Activated naive CD8-positive, alpha-beta T cell treated with anti-CD3 and anti-CD28 coated beads, Interleukin-2, amount 10 ng/mL, durations not matched to agents 7 days and 5 days (primary cell): ENCODE measurements at regions not wholly inside any gene's neighbourhood (a gene's known extent, or its start where the extent isn't known, plus 50 kb on each side); places are given as distances from the start of the nearest gene placed in this dataset.
A peak's percentile ranks its signal among the peaks of the same experiment; 100 is the strongest.
"Not testable (repeated sequence)": the region's sequence is repeated elsewhere in the genome, so short reads cannot be mapped to it uniquely, and the experiment has no call there.

ENCODE experiments used
- ATAC-seq: fragments of 150-1000 bp; cut with Tn5 transposase; one replicate; pipeline ENCODE4 v1.10.0; 2021; ENCODE audit warnings: low read depth, moderate library complexity
- POLR2A ChIA-PET: fragments of 350-600 bp; sonication (Branson Sonifier 250); formaldehyde crosslinking; loops from one replicate; lab custom pipeline; 2021; ENCODE audit warnings: antibody characterized with exemption; lab: Charles Lee
- DNase-seq: peaks from one replicate; pipeline ENCODE4 v3.0.0; 2021
- H3K27ac Mint-ChIP-seq: one replicate; pipeline ENCODE4 v1.8.0; 2022; ENCODE audit warnings: mild to moderate bottlenecking, mixed read lengths
- H3K27me3 Mint-ChIP-seq: one replicate; pipeline ENCODE4 v1.8.0; 2022; ENCODE audit warnings: mild to moderate bottlenecking, moderate library complexity, mixed read lengths
- H3K36me3 Mint-ChIP-seq: one replicate; pipeline ENCODE4 v1.8.0; 2021; ENCODE audit warnings: mild to moderate bottlenecking, mixed read lengths
- H3K4me1 Mint-ChIP-seq: one replicate; pipeline ENCODE4 v1.8.0; 2021; ENCODE audit warnings: mixed read lengths
- H3K4me3 Mint-ChIP-seq: one replicate; pipeline ENCODE4 v1.8.0; 2022; ENCODE audit warnings: mild to moderate bottlenecking, moderate library complexity, mixed read lengths
- H3K9me3 Mint-ChIP-seq: one replicate; pipeline ENCODE4 v1.8.0; 2021; ENCODE audit warnings: mixed read lengths

DNA sequence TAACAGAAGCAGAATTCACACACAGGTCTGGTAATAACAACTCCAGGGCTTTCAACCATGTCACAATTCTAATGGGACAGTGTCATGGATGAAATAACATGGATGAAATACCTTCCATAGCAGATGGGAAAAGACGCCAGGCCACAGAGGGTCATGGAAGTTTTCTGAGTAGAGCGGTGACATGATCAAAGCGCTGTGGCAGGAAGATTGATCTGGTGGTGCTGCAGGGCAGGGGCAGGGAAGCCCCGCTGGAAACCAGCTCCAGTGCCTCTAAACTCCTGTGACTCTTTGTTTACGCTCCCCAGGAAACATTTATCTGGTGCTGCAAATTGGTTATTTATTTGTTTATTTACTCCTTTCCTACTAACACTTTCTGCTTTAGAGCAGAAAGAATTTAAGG, 108.3 kb upstream of the HMGA2 start:
- Mint-ChIP-seq H3K9me3 (no peaks in the 10 kb centered on the region), H3K27ac (no peak overlapping the region), H3K36me3 (no peaks in the 10 kb centered on the region), H3K4me1 (no peaks in the 10 kb centered on the region), H3K27me3 (no peaks in the 10 kb centered on the region), H3K4me3 (no peak overlapping the region)
- ATAC-seq (no peak), DNase-seq (no peak)
- POLR2A ChIA-PET = no interaction called here

DNA sequence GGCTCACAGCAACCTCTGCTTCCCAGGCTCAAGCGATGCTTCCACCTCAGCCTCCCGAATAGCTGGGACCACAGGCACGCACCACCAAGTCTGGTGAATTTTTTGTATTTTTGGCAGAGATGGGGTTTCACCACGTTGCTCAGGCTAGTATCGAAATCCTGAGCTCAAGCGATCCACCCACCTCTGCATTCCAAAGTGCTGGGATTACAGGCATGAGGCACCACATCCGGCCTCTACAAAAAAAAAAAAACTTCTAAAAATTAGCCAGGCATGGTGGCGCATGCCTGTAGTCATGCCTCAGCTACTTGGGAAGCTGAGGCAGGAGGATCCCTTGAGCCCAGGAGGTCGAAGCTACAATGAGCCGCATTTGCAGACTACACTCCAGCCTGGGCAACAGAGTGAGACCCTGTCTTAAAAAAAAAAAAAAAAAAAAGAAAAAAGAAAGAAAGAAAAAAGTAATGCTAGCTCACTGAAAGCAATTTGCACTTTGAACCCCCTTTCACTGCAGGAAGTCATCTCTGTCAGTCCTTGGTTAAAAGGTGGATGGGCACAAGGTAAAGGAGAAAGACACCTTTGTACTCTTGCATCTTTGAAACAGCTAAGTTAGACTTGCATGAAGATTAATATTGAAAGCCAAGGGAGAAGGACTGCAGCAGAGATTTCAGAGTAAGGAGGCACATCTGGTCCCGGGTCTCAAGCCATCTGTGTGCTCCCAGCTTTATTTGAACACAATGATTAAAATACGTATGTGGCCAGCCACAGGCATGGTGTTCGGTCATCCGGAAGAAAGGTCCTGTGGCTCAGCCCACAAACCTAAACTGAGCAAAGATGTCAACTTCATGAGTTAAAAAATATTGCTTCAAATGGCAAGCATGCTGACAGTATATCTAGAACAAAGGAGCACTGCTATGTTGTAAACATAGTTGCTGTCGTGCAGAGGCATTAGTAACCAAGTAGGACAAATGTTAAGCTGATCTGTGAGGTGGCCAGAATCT, 103.8 kb upstream of the HMGA2 start:
- peaks cover 11% of the 10 kb centered on the region for H3K27me3 Mint-ChIP-seq

DNA sequence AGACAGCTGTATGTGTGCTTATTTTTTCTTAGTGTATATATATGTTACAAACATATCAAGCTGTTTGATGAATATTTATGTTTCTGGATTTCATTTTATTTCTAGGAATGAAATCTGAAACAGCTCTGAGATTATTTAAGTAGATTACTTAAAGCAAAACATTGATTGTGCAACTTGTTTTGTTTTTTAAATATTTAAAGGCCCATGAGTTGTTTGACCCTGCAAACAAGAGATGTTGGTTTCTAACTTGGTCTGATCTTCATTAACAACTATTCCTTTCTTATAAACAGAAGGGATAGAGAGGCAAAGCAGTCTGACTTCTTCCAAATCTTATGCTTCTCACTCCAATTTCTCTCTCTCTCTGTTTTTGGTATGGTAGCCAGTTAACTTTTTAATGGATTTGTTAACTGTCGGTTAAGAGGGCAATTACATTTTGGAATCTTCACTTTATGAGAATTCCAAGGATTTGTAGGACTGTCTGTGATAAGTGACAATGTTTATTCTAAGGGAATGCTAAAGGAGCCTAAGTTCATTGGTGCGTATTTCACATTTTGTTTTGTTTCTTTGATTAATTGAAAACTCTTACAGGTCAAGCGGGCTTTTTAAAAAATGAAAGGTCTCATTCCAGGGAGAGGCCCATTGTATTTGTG, 102.6 kb upstream of the HMGA2 start:
- Mint-ChIP-seq H3K4me1 (no peaks in the 10 kb centered on the region), H3K9me3 (peaks cover 1% of the 10 kb centered on the region), H3K4me3 (no peak overlapping the region), H3K36me3 (no peaks in the 10 kb centered on the region), H3K27me3 (peaks cover 20% of the 10 kb centered on the region), H3K27ac (no peak overlapping the region)
- POLR2A ChIA-PET = no interaction called here
- DNase-seq (no peak), ATAC-seq (no peak)

More for the DNA sequence above, 103.8 kb upstream of the HMGA2 start:
- H3K36me3 Mint-ChIP-seq = no peaks in the 10 kb centered on the region
- DNase-seq (no peak), ATAC-seq (no peak)
- H3K4me1 Mint-ChIP-seq = no peaks in the 10 kb centered on the region
- H3K4me3 Mint-ChIP-seq = no peak overlapping the region
- no peak overlapping the region for H3K27ac Mint-ChIP-seq
- POLR2A ChIA-PET = interaction anchor here (0.6 kb wide), 1 partner anchor 1865 kb away, joined by 3 read pairs; no protein-coding TSS in a partner anchor
- H3K9me3 Mint-ChIP-seq = peaks cover 1% of the 10 kb centered on the region

DNA sequence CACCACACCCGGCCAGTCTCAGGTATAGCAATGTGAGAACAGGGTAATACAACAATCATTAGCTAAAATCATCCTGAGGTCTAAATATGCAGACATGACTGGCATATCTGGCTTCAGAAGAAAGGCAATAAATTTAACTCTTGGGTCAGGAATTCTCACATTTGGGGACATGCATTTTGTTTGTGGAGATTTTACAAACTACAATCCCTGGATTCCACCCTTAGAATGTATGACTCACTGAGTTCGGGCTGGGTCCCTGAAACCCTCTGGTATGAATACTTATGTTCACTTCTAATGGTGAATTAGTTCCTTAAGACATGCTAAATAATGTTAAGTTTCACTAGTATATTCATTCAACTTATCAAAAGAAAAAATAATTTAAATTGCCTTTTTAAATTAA, 98.9 kb upstream of the HMGA2 start:
- peaks cover 51% of the 10 kb centered on the region for H3K27me3 Mint-ChIP-seq
- peaks cover 4% of the 10 kb centered on the region for H3K4me1 Mint-ChIP-seq
- no peak overlapping the region for H3K4me3 Mint-ChIP-seq
- no peak overlapping the region for H3K27ac Mint-ChIP-seq
- DNase-seq (no peak), ATAC-seq (no peak)
- POLR2A ChIA-PET = no interaction called here
- H3K9me3 Mint-ChIP-seq = peaks cover 1% of the 10 kb centered on the region
- H3K36me3 Mint-ChIP-seq = no peaks in the 10 kb centered on the region

DNA sequence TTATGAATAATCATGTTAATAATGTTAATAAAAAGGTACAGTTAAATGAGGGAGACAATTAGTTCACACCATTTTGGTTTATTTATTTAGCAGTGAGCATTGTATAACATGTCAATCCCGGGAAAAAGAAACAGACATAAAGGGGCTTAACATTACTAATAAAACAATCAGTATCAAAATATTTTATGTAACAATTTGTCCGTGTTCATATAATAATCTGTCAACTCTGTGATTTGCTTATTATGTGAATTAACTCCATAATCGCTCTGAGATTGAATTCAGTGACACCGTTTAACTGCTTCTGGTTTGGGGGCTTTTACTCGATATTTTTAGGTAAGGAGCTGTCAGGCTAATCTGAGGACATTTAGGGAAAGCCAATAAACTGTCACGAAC, 95.8 kb upstream of the HMGA2 start:
- Mint-ChIP-seq H3K4me3 (no peak overlapping the region), H3K4me1 (peaks cover 4% of the 10 kb centered on the region), H3K27ac (no peak overlapping the region), H3K36me3 (no peaks in the 10 kb centered on the region), H3K27me3 (peaks cover 55% of the 10 kb centered on the region), H3K9me3 (peaks cover 1% of the 10 kb centered on the region)
- no peak for ATAC-seq
- POLR2A ChIA-PET = no interaction called here
- DNase-seq = no peak

DNA sequence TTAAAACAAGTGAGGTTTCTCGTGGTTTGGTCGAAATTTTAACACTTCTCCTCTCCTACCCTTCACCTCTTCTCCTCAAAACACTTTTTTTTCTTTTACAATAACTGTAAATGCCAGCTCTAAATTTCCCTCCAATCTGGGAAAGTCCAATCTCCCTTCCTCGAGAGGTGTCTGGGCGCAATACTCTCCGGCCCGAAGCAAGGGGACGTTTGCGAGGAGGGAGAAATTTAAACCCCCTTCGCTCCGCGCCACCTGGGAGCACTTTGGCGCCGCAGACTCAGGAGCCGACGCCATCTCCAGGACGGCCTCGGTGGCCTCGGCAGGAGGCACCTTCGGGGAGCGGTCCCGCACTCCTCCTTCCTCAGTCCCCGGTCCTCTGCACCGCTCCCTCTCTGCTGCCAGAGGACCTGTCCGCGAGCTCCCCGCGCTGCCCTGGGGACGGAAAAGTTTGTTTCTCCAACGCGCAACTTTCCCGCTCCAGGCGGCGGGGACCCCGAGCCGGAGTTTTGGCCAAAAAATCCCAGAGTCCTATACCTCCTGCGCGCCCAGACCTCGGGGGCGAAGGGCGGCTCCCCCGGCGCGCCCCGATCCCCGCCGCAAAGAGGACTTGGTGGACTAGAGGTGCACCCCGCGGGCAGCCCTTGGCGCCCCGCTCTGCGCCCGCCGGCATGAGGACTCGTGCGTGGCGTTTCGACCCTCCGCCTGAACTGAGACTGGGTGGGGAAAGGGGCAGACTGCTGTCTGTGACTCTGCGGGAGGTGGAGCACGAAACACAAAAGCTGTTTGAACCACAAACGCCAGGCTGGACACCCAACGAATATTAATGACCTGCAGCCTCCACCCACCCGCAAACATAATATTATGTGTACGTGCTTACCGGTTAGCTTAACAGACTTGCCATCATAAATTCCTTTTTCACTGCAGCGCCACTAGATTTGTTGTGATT, 95.2 kb upstream of the HMGA2 start:
- H3K4me3 Mint-ChIP-seq = peak overlapping the region; percentile 47
- H3K9me3 Mint-ChIP-seq = no peaks in the 10 kb centered on the region
- H3K27ac Mint-ChIP-seq = no peak overlapping the region
- no peaks in the 10 kb centered on the region for H3K36me3 Mint-ChIP-seq
- POLR2A ChIA-PET = no interaction called here
- ATAC-seq = no peak
- H3K4me1 Mint-ChIP-seq = peaks cover 4% of the 10 kb centered on the region
- DNase-seq = peak; percentile 31
- peaks cover 55% of the 10 kb centered on the region for H3K27me3 Mint-ChIP-seq

DNA sequence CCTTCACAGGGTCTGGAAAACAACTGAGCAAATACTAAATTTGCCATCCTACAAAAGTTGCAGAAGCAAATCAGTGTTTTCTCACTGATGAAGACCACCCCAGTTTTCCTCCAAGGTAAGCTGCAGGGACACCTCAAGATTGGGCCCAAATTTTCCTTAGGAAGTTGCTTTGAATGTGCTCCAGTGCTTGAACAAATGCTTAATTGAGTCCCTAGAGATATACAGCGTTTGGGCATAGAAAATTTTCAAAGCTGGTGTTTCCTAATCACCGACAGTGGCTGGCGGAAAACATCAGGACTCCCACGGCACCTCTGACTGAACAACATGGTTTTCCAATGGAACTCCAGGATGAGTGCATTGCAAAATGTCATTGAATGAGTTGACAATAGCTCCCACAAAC, 92.5 kb upstream of the HMGA2 start:
- no peak overlapping the region for H3K27ac Mint-ChIP-seq
- POLR2A ChIA-PET = no interaction called here
- no peak overlapping the region for H3K4me3 Mint-ChIP-seq
- peaks cover 4% of the 10 kb centered on the region for H3K4me1 Mint-ChIP-seq
- H3K36me3 Mint-ChIP-seq = no peaks in the 10 kb centered on the region
- DNase-seq (no peak), ATAC-seq (no peak)
- H3K9me3 Mint-ChIP-seq = no peaks in the 10 kb centered on the region
- peaks cover 60% of the 10 kb centered on the region for H3K27me3 Mint-ChIP-seq

DNA sequence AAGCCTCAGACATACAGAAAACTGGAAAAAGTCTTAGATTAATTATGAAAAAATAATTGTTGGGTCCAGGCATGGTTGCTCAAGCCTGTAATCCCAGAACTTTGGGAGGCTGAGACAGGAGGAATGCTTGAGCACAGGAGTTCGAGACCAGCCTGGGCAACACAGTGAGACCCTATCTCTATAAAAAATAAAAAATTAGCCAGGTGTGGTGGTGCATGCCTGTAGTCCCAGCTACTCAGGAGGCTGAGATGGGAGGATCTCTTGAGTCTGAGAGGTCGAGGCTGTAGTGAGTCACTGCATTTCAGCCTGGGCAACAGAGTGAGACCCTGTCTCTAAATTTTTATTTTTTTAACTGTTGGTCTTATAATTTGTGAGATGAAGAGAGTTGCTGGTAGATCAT, 90.6 kb upstream of the HMGA2 start:
- DNase-seq, H3K4me3 Mint-ChIP-seq, ATAC-seq, H3K27ac Mint-ChIP-seq, H3K36me3 Mint-ChIP-seq, H3K4me1 Mint-ChIP-seq, H3K9me3 Mint-ChIP-seq: not testable (repeated sequence)
- POLR2A ChIA-PET = interaction anchor here (0.6 kb wide), 1 partner anchor 1198 kb away, joined by 5 read pairs; no protein-coding TSS in a partner anchor
- peaks cover 47% of the 10 kb centered on the region for H3K27me3 Mint-ChIP-seq

DNA sequence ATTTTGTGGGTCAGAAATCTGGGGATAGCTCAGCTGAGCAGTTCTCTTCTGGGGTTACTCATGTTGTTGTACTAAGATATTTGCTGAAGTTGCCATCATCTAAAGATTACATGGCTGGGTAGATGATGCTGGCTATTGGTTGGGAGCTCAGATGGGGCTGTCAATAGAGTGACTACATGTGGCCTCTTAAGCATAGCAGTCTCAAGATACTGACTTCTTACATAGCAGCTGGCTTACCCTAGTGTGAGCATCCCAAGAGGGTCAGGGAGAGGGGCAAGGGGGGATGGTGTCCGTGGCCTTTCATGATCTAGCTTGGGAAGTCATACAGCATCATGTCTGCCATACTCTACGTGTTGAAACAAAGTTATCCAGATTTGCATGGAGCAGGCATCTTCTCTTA, 90.1 kb upstream of the HMGA2 start:
- no peak for ATAC-seq
- H3K4me3 Mint-ChIP-seq = no peak overlapping the region
- POLR2A ChIA-PET = no interaction called here
- H3K4me1 Mint-ChIP-seq = no peaks in the 10 kb centered on the region
- H3K9me3 Mint-ChIP-seq = no peaks in the 10 kb centered on the region
- H3K27ac Mint-ChIP-seq = no peak overlapping the region
- no peaks in the 10 kb centered on the region for H3K36me3 Mint-ChIP-seq
- H3K27me3 Mint-ChIP-seq = peaks cover 43% of the 10 kb centered on the region
- no peak for DNase-seq

DNA sequence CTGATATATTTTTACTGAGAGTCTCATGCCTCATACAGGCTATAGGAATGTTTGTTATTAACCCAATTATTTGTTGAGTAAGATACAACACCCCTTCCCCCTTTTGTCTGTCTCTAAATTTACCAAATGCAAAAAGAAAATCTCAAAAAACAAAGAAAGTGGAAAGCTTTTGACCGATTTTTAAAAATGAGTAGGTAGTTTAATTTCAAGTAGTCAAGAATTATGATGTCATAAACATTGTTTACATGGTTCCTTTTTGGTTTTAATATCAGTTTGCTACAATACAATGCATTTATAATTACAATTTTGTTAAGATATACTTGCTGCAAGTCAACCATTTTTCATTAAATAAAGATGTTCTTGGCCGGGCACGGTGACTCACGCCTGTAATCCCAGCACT, 84.7 kb upstream of the HMGA2 start:
- ATAC-seq = no peak
- Mint-ChIP-seq H3K27me3 (peaks cover 32% of the 10 kb centered on the region), H3K4me3 (no peak overlapping the region), H3K4me1 (peaks cover 7% of the 10 kb centered on the region), H3K36me3 (no peaks in the 10 kb centered on the region), H3K9me3 (no peaks in the 10 kb centered on the region), H3K27ac (no peak overlapping the region)
- POLR2A ChIA-PET = no interaction called here
- DNase-seq = no peak

DNA sequence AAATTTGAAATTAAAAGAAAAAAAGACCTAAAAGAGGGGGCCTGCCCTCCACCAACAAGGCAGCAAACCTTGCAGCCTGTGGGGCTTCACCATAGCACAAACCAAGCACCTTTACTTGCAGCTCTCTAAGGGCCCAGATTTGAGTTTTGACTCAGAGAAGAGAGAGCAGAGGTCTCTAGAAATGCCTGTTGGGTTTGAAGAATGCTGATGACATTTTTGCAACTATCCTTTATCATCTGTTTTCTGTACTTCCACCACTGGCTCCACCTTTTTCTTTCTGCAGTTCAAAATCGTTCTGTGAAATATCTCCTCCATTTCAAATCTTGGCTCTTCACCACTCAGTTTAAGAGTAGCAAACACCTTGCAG, 83.8 kb upstream of the HMGA2 start:
- H3K27ac Mint-ChIP-seq = peak overlapping the region; percentile 78
- DNase-seq (no peak), ATAC-seq (no peak)
- POLR2A ChIA-PET = no interaction called here
- no peaks in the 10 kb centered on the region for H3K9me3 Mint-ChIP-seq
- H3K4me1 Mint-ChIP-seq = peaks cover 7% of the 10 kb centered on the region
- H3K4me3 Mint-ChIP-seq = peak overlapping the region; percentile 78
- peaks cover 26% of the 10 kb centered on the region for H3K27me3 Mint-ChIP-seq
- no peaks in the 10 kb centered on the region for H3K36me3 Mint-ChIP-seq

DNA sequence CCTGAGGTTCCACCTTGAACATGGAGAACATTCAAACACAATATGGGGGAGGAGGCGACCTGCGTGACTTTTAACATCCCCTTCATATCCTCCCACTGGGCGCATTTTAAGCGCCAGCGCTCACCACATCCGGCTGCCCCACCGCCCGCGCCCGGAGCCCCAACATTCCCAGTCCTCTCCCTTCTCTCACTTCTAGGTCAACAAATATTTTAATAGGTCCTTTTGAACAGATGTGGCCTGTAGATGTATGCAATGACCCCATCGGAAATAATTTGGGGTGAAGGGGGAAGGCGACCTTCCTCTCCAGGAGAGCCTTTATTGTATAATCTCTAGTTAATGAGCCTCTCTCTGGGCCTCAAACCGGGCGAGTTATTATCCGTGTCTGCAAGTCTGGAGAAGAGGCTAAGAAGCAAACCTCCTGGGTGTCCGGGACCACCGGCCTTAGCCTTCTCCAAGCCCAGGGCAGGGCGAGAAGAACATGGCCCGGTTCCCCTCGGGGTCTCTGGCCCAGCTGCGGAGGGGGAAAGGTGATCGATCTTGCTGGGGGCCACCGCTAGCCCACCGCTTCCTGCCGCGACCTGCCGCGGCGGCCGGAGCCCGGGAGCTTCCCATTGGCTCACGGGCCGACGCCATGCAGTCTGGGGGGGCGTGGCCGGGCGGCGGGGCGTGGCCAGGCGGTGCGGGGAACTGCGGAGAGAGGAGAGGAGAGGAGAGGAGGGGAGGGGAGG, 83.2 kb upstream of the HMGA2 start:
- H3K27ac Mint-ChIP-seq = peak overlapping the region; percentile 78
- H3K36me3 Mint-ChIP-seq = no peaks in the 10 kb centered on the region
- POLR2A ChIA-PET = no interaction called here
- ATAC-seq (peak; percentile 86), DNase-seq (peak; percentile 87)
- peaks cover 7% of the 10 kb centered on the region for H3K4me1 Mint-ChIP-seq
- H3K4me3 Mint-ChIP-seq = peak overlapping the region; percentile 78
- H3K9me3 Mint-ChIP-seq = no peaks in the 10 kb centered on the region
- H3K27me3 Mint-ChIP-seq = peaks cover 23% of the 10 kb centered on the region
